ENCODE measurements at regions not wholly inside any gene's neighbourhood (a gene's known extent, or its start where the extent isn't known, plus 50 kb on each side); places are given as distances from the start of the nearest gene placed in this dataset.

DNA sequence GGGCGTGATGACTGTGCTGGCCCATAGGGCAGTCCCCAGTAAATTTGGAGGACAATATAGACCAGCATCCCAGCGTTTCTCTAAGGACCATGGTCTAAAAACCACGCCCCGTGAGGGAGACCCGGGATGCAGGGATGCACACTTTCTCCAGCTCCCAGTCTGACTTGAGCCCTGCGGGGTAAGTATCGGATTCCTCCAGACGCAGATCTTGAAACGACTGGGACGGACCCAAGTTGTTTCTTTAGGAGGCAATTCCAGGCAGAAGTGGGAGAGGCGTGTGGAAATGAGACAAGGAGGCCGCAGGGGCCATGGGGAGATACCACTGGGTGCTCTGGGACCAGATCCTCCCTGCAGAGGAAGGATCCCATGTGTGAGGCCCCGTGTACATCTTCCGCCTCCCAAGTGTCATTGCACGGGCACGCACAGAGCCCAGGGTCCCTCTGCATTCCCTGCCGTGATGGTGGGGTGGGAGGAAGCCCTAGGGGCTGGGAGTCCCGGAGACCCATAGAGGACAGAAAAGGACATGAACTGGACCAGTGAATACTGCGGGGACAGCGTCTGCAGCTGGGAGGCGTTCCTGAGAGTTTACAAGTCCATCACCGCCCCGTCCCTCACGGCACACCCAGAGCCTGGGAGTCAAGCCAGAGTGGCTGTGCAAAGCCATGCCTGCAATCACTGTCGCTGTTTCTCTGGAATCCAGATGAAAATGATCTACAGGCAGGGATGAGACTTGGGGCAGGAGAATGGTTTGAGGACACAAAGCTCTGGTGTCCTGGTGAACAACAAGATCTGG, 522.9 kb downstream of the CDH26 start:
- no peak overlapping the region for H3K27ac Mint-ChIP-seq
- no peak overlapping the region for H3K27ac ChIP-seq (ENCODE audit: low read depth, low read length)
- peaks cover 3% of the 10 kb centered on the region for H3K27me3 Mint-ChIP-seq (ENCODE audit: insufficient read depth)
- no peaks in the 10 kb centered on the region for H3K36me3 Mint-ChIP-seq (ENCODE audit: low read depth)
- peaks cover 4% of the 10 kb centered on the region for H3K4me1 Mint-ChIP-seq
- H3K9me3 Mint-ChIP-seq, result no peaks in the 10 kb centered on the region
- 91 to 98% methylated on average over 9 to 25 of the region's 25 CpGs for WGBS, 2 experiments (ENCODE audit: insufficient coverage in 1 of 2, insufficient read length in 1 of 2)
- no peak overlapping the region for H3K9ac ChIP-seq (ENCODE audit: extremely low read depth, low read length, poor library complexity, severe bottlenecking)
- H3K4me1 ChIP-seq (ENCODE audit: control insufficient read depth, insufficient read depth, low read length), result no peaks in the 10 kb centered on the region
- no peak overlapping the region for H3K4me3 Mint-ChIP-seq
- H3K36me3 ChIP-seq (ENCODE audit: control insufficient read depth, insufficient read depth, low read length), result no peaks in the 10 kb centered on the region
- no peaks in the 10 kb centered on the region for H3K9me3 ChIP-seq (ENCODE audit: control insufficient read depth, low read length)
- H3K27me3 ChIP-seq (ENCODE audit: control insufficient read depth, insufficient read depth, low read length, poor library complexity, severe bottlenecking), result no peaks in the 10 kb centered on the region
- TF ChIP-seq, protein P1, sequence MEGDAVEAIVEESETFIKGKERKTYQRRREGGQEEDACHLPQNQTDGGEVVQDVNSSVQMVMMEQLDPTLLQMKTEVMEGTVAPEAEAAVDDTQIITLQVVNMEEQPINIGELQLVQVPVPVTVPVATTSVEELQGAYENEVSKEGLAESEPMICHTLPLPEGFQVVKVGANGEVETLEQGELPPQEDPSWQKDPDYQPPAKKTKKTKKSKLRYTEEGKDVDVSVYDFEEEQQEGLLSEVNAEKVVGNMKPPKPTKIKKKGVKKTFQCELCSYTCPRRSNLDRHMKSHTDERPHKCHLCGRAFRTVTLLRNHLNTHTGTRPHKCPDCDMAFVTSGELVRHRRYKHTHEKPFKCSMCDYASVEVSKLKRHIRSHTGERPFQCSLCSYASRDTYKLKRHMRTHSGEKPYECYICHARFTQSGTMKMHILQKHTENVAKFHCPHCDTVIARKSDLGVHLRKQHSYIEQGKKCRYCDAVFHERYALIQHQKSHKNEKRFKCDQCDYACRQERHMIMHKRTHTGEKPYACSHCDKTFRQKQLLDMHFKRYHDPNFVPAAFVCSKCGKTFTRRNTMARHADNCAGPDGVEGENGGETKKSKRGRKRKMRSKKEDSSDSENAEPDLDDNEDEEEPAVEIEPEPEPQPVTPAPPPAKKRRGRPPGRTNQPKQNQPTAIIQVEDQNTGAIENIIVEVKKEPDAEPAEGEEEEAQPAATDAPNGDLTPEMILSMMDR (conservative IDR thresholded peaks at IDR 0.05), result no peak
- no peak overlapping the region for H3K4me3 ChIP-seq (ENCODE audit: low read length)
- DNase-seq, result no peak

DNA sequence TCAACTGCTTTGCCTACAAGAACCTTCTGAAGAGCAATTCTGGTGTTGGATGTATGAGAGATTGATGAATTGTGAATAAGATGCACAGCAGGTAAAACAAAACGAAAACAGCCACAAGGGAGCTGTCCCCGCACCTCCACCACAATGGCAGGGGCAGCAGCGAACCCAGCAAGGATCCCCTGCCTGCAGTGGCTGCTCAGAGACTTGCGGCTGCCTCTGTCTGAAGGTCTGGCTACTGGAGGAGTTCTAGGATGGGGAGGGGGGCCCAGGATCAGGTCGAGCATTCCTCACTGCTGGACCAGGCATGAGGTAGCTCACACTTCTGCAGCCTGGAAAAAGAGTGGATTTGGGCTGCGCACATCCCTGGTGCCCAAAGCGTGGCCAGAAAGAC, 523.5 kb downstream of the CDH26 start:
- Histone ChIP-seq H3K9ac (ENCODE audit: extremely low read depth, low read length, poor library complexity, severe bottlenecking) (no peak overlapping the region), H3K27me3 (ENCODE audit: control insufficient read depth, insufficient read depth, low read length, poor library complexity, severe bottlenecking) (no peaks in the 10 kb centered on the region), H3K9me3 (ENCODE audit: control insufficient read depth, low read length) (no peaks in the 10 kb centered on the region), H3K4me3 (ENCODE audit: low read length) (no peak overlapping the region), H3K4me1 (ENCODE audit: control insufficient read depth, insufficient read depth, low read length) (no peaks in the 10 kb centered on the region), H3K36me3 (ENCODE audit: control insufficient read depth, insufficient read depth, low read length) (no peaks in the 10 kb centered on the region), H3K27ac (ENCODE audit: low read depth, low read length) (no peak overlapping the region)
- no peak overlapping the region for H3K4me3 Mint-ChIP-seq
- WGBS, 2 experiments (ENCODE audit: insufficient coverage in 1 of 2, insufficient read length in 1 of 2), result 78 to 88% methylated on average over 2 to 7 of the region's 7 CpGs
- no peaks in the 10 kb centered on the region for H3K4me1 Mint-ChIP-seq
- peaks cover 3% of the 10 kb centered on the region for H3K27me3 Mint-ChIP-seq (ENCODE audit: insufficient read depth)
- no peak overlapping the region for H3K27ac Mint-ChIP-seq
- TF ChIP-seq, protein P1 (conservative IDR thresholded peaks at IDR 0.05), result no peak
- no peaks in the 10 kb centered on the region for H3K9me3 Mint-ChIP-seq
- H3K36me3 Mint-ChIP-seq (ENCODE audit: low read depth), result no peaks in the 10 kb centered on the region
- DNase-seq, result no peak

DNA sequence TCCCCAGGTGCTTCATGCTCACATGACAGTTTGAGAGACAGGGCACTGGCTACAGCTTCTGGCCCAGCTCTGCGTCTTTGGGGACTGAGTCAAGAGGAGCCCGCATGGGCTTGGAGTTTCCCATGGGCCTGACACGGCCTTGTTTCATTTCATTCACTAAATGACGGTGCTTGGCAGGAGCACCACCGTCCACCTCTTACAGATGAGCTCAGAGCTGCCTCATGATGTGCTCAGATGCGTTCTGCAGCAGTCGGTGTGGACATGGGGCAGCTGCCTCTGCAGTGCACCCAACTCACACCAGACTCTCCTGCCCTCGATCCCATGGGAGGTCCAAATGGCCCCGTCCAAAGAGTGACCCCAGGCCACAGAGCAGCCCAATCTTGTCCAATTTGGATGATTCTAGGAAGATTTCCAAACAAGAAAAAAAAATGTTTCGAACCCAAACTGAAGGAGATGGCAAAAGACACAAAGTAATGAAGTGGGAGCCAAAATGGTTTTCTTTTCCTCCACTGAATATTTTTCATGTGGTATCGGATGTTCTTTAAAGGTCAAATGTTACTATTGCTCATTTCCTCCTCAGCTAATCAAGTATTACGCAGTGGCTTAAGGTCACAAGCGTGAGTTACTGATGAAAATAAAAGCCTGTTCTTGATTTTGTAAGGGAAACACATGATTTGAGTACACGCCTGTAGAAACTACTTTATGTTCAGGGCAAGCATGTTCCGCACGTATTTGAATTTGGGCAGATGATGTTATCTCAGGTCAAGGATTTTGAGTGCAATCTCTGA, 524.2 kb downstream of the CDH26 start:
- 85 to 93% methylated on average over 12 to 16 of the region's 16 CpGs for WGBS, 2 experiments (ENCODE audit: insufficient coverage in 1 of 2, insufficient read length in 1 of 2)
- Histone ChIP-seq H3K27ac (ENCODE audit: low read depth, low read length) (no peak overlapping the region), H3K9ac (ENCODE audit: extremely low read depth, low read length, poor library complexity, severe bottlenecking) (no peak overlapping the region), H3K4me3 (ENCODE audit: low read length) (no peak overlapping the region), H3K9me3 (ENCODE audit: control insufficient read depth, low read length) (no peaks in the 10 kb centered on the region), H3K4me1 (ENCODE audit: control insufficient read depth, insufficient read depth, low read length) (no peaks in the 10 kb centered on the region), H3K27me3 (ENCODE audit: control insufficient read depth, insufficient read depth, low read length, poor library complexity, severe bottlenecking) (no peaks in the 10 kb centered on the region), H3K36me3 (ENCODE audit: control insufficient read depth, insufficient read depth, low read length) (no peaks in the 10 kb centered on the region)
- Mint-ChIP-seq H3K4me3 (no peak overlapping the region), H3K27me3 (ENCODE audit: insufficient read depth) (peaks cover 3% of the 10 kb centered on the region), H3K36me3 (ENCODE audit: low read depth) (no peaks in the 10 kb centered on the region), H3K9me3 (no peaks in the 10 kb centered on the region), H3K4me1 (no peaks in the 10 kb centered on the region), H3K27ac (no peak overlapping the region)
- DNase-seq, result no peak
- TF ChIP-seq, protein P1 (conservative IDR thresholded peaks at IDR 0.05), result no peak

All from endodermal cell (in vitro differentiated cells).